CD4-positive, alpha-beta memory T cell (primary cell): ENCODE measurements at regions not wholly inside any gene's neighbourhood (a gene's known extent, or its start where the extent isn't known, plus 50 kb on each side); places are given as distances from the start of the nearest gene placed in this dataset.

Experiments
- CTCF ChIA-PET: fragments of 350-600 bp; sonication (Branson Sonifier 250); formaldehyde crosslinking; loops from one replicate; lab custom pipeline; 2021; ENCODE audit warnings: inconsistent platforms; ENCODE audit not compliant: partially characterized antibody; lab: Charles Lee
- POLR2A ChIA-PET: fragments of 350-600 bp; sonication (Branson Sonifier 250); formaldehyde crosslinking; loops from one replicate; lab custom pipeline; 2021; ENCODE audit not compliant: partially characterized antibody; lab: Charles Lee
- DNase-seq, 5 donors: peaks; one replicate each; pipeline versions ENCODE4 v3.0.0 to v3.0.0-alpha.2; 2020 to 2022; ENCODE audit warnings: mixed read lengths in 1 of 5
- H3K27ac ChIP-seq: one replicate; pipeline ENCODE4 v1.7.0; 2013; ENCODE audit warnings: low read depth, low read length
- H3K27me3 ChIP-seq: 2 replicates; pipeline ENCODE4 v1.7.0; 2013; ENCODE audit warnings: mild to moderate bottlenecking, low read length, moderate library complexity; ENCODE audit not compliant: insufficient read depth
- H3K36me3 ChIP-seq: 2 replicates; pipeline ENCODE4 v1.7.0; 2013; ENCODE audit warnings: mild to moderate bottlenecking, low read length, moderate library complexity; ENCODE audit not compliant: insufficient read depth
- H3K4me1 ChIP-seq: 2 replicates; pipeline ENCODE4 v1.7.0; 2013; ENCODE audit warnings: mild to moderate bottlenecking, low read length, moderate library complexity; ENCODE audit not compliant: insufficient read depth
- H3K4me3 ChIP-seq, 2 donors: one replicate each; pipeline ENCODE4 v1.7.0; 2013; ENCODE audit warnings: low read length in 2 of 2, mild to moderate bottlenecking in 1 of 2
- H3K9me3 ChIP-seq, 2 donors: one replicate each; pipeline ENCODE4 v1.7.0; 2013; ENCODE audit warnings: low read length in 2 of 2, control low read depth in 1 of 2; ENCODE audit not compliant: control insufficient read depth in 1 of 2
- H3K27ac Mint-ChIP-seq, 7 donors: one replicate each; pipeline ENCODE4 v1.8.0; 2020 to 2021; ENCODE audit warnings: mixed read lengths in 7 of 7, mild to moderate bottlenecking in 6 of 7, inconsistent platforms in 3 of 7, moderate library complexity in 3 of 7
- H3K27me3 Mint-ChIP-seq, 2 donors: one replicate each; pipeline ENCODE4 v1.8.0; 2020 to 2021; ENCODE audit warnings: mixed read lengths in 2 of 2
- H3K36me3 Mint-ChIP-seq, 2 donors: one replicate each; pipeline ENCODE4 v1.8.0; 2020 to 2021; ENCODE audit warnings: mixed read lengths in 2 of 2, inconsistent platforms in 1 of 2, mild to moderate bottlenecking in 1 of 2
- H3K4me1 Mint-ChIP-seq, 4 donors: one replicate each; pipeline ENCODE4 v1.8.0; 2020 to 2021; ENCODE audit warnings: mixed read lengths in 4 of 4, mild to moderate bottlenecking in 1 of 4
- H3K4me3 Mint-ChIP-seq, 8 donors: one replicate each; pipeline ENCODE4 v1.8.0; 2020 to 2021; ENCODE audit warnings: mixed read lengths in 8 of 8, mild to moderate bottlenecking in 7 of 8, moderate library complexity in 6 of 8, inconsistent platforms in 3 of 8
- H3K9me3 Mint-ChIP-seq, 8 donors: one replicate each; pipeline ENCODE4 v1.8.0; 2020 to 2021; ENCODE audit warnings: mixed read lengths in 8 of 8, mild to moderate bottlenecking in 5 of 8, inconsistent platforms in 3 of 8, moderate library complexity in 1 of 8
- intact Hi-C: fragments of 100-400 bp; cut with micrococcal nuclease; formaldehyde crosslinking; loops from one replicate; pipeline ENCODE4 v1.15.1; 2023

GRCh38 chr6:166683477-166683876 lies 56.4 kb upstream of the RPS6KA2 start:
- intact Hi-C loops: no loop called here
- no peak overlapping the region for H3K4me3 ChIP-seq
- Mint-ChIP-seq H3K36me3 (peaks cover 0 to 7% of the 10 kb centered on the region in 2 donors), H3K27me3 (peaks cover 0 to 3% of the 10 kb centered on the region in 2 donors), H3K9me3 (no peaks in the 10 kb centered on the region), H3K27ac (no peak overlapping the region), H3K4me3 (no peak overlapping the region), H3K4me1 (no peaks in the 10 kb centered on the region)
- POLR2A ChIA-PET: no interaction called here
- H3K4me1 ChIP-seq: no peaks in the 10 kb centered on the region
- CTCF ChIA-PET: no interaction called here
- H3K36me3 ChIP-seq: no peaks in the 10 kb centered on the region
- no peaks in the 10 kb centered on the region for H3K9me3 ChIP-seq
- H3K27ac ChIP-seq: no peak overlapping the region
- no peak for DNase-seq
- H3K27me3 ChIP-seq: no peaks in the 10 kb centered on the region

- no peaks in the 10 kb centered on the region for H3K9me3 ChIP-seq
- H3K27ac Mint-ChIP-seq: no peak overlapping the region
- intact Hi-C loops: no loop called here
- H3K4me1 ChIP-seq: no peaks in the 10 kb centered on the region
- no peak overlapping the region for H3K4me3 ChIP-seq
- H3K36me3 Mint-ChIP-seq: peaks cover 0 to 16% of the 10 kb centered on the region in 2 donors
- no peaks in the 10 kb centered on the region for H3K27me3 ChIP-seq
- H3K4me3 Mint-ChIP-seq: no peak overlapping the region
- H3K9me3 Mint-ChIP-seq: no peaks in the 10 kb centered on the region
- H3K4me1 Mint-ChIP-seq: no peaks in the 10 kb centered on the region
- no peaks in the 10 kb centered on the region for H3K36me3 ChIP-seq
- H3K27ac ChIP-seq: no peak overlapping the region
- DNase-seq: no peak
- POLR2A ChIA-PET: no interaction called here
- no peaks in the 10 kb centered on the region for H3K27me3 Mint-ChIP-seq
- CTCF ChIA-PET: no interaction called here
Observed at GRCh38 chr6:166679566-166679965, 52.5 kb upstream of the RPS6KA2 start.

- POLR2A ChIA-PET: no interaction called here
- Histone ChIP-seq H3K9me3 (no peaks in the 10 kb centered on the region), H3K27ac (no peak overlapping the region), H3K27me3 (no peaks in the 10 kb centered on the region), H3K4me3 (no peak overlapping the region), H3K36me3 (no peaks in the 10 kb centered on the region), H3K4me1 (no peaks in the 10 kb centered on the region)
- Mint-ChIP-seq H3K36me3 (peaks cover 0 to 16% of the 10 kb centered on the region in 2 donors), H3K27me3 (peaks cover 0 to 4% of the 10 kb centered on the region in 2 donors), H3K9me3 (no peaks in the 10 kb centered on the region), H3K27ac (no peak overlapping the region), H3K4me1 (peaks cover 0 to 3% (median 2%) of the 10 kb centered on the region in 4 donors), H3K4me3 (no peak overlapping the region)
- CTCF ChIA-PET: no interaction called here
- intact Hi-C loops: no loop called here
- no peak for DNase-seq
Observed at GRCh38 chr6:166678426-166678825, 51.4 kb upstream of the RPS6KA2 start.

- Histone ChIP-seq H3K27me3 (no peaks in the 10 kb centered on the region), H3K4me1 (no peaks in the 10 kb centered on the region), H3K4me3 (no peak overlapping the region), H3K27ac (no peak overlapping the region), H3K9me3 (no peaks in the 10 kb centered on the region), H3K36me3 (no peaks in the 10 kb centered on the region)
- no peak for DNase-seq
- ChIA-PET POLR2A (no interaction called here), CTCF (no interaction called here)
- H3K27ac Mint-ChIP-seq: no peak overlapping the region
- H3K4me1 Mint-ChIP-seq: peaks cover 0 to 3% (median 2%) of the 10 kb centered on the region in 4 donors
- H3K27me3 Mint-ChIP-seq: peaks cover 0 to 4% of the 10 kb centered on the region in 2 donors
- intact Hi-C loops: no loop called here
- H3K9me3 Mint-ChIP-seq: no peaks in the 10 kb centered on the region
- H3K36me3 Mint-ChIP-seq: peaks cover 0 to 16% of the 10 kb centered on the region in 2 donors
- H3K4me3 Mint-ChIP-seq: no peak overlapping the region
Observed at GRCh38 chr6:166677941-166678340, 50.9 kb upstream of the RPS6KA2 start.
